Left lobe of liver (tissue), 2 donors: ENCODE measurements at regions not wholly inside any gene's neighbourhood (a gene's known extent, or its start where the extent isn't known, plus 50 kb on each side); places are given as distances from the start of the nearest gene placed in this dataset.
"Not testable (repeated sequence)": the region's sequence is repeated elsewhere in the genome, so short reads cannot be mapped to it uniquely, and the experiment has no call there.

Experiments used
- ATAC-seq: fragments of 200-7000 bp; cut with Tn5 transposase; one replicate; pipeline ENCODE4 v1.9.1; 2020; ENCODE audit warnings: mild to moderate bottlenecking, moderate library complexity
- DNase-seq: peaks from one replicate; pipeline ENCODE4 v3.0.0-alpha.2; 2020; ENCODE audit warnings: low spot score
- donor health status: DM: no; HTN: no; CAD: no; lungs with moderate emphysema.
- donor health status: DM: no; HTN: yes; CAD: no.

GRCh38 chr3:87435926-87436620 is 159.7 kb upstream of the POU1F1 start:
- ATAC-seq (no peak), DNase-seq (no peak)

- ATAC-seq, DNase-seq: not testable (repeated sequence)
Observed at GRCh38 chr3:87433445-87433844, 157.1 kb upstream of the POU1F1 start.

- DNase-seq = no peak
- ATAC-seq = no peak
Observed at GRCh38 chr3:87426918-87427317, 150.5 kb upstream of the POU1F1 start.

DNA sequence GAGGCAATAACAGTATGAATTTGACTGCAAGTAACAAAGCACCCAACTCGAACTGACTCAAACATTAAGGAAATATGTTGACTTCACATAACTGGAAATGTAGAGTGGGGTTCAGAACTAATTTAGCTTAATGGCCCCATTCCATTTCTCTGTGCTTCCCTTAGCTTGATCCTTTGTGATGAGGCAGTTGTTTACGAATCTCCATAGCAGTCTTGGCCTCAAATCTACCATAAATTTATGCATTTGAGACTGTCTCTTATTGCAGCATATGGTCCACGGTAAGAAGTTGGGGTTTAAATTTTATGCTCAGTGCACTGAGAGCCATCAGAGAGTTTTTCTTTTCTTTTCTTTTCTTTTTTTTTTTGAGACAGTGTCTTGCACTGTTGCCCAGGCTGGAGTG is 148.7 kb upstream of the POU1F1 start:
- DNase-seq (no peak), ATAC-seq (no peak)

DNA sequence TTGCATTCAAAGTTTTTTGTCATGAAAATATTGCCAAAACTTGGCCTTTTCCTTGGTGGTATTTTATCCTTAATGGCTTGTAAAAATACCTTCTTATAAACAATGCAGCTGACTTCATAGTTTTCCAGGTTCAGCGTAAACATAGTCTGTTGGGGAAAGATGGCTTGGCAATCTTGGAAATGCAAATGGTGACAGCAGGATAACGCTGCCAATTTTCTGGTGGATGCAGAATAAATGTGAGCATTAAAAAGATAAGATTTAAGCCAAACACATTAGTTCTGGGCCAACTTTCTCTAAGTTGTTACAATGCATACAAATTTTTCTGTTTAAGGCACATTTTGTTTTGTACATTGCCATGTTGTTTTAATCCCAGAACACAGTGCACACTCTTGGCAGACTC is 147.0 kb upstream of the POU1F1 start:
- DNase-seq (no peak), ATAC-seq (no peak)

- no peak for ATAC-seq
- DNase-seq = no peak
Observed at GRCh38 chr3:87422333-87422732, 145.9 kb upstream of the POU1F1 start.

- ATAC-seq (no peak), DNase-seq (no peak)
Observed at GRCh38 chr3:87420171-87420570, 143.8 kb upstream of the POU1F1 start.

DNA sequence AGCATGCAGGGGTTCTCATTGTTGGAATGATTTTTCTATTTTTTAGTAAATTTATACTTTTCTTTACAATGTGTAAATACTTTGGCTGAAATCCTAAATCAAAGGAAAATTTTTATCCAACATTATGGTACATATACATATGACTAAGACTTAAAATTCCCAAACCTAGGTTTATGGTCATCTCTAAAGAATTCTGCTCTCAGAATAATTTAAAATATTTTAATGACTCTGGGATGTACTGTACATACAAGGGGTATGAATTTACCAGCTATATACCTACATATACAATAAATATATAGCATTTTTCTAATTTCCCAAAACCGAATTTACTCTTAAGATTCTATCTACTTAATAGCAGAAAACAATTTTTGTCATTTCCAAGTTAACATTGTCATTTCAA is 137.9 kb upstream of the POU1F1 start:
- no peak for DNase-seq
- ATAC-seq = no peak

GRCh38 chr3:87413814-87414213 is 137.4 kb upstream of the POU1F1 start:
- ATAC-seq (no peak), DNase-seq (no peak)

- DNase-seq (no peak), ATAC-seq (no peak)
Observed at GRCh38 chr3:87410110-87410509, 133.7 kb upstream of the POU1F1 start.

DNA sequence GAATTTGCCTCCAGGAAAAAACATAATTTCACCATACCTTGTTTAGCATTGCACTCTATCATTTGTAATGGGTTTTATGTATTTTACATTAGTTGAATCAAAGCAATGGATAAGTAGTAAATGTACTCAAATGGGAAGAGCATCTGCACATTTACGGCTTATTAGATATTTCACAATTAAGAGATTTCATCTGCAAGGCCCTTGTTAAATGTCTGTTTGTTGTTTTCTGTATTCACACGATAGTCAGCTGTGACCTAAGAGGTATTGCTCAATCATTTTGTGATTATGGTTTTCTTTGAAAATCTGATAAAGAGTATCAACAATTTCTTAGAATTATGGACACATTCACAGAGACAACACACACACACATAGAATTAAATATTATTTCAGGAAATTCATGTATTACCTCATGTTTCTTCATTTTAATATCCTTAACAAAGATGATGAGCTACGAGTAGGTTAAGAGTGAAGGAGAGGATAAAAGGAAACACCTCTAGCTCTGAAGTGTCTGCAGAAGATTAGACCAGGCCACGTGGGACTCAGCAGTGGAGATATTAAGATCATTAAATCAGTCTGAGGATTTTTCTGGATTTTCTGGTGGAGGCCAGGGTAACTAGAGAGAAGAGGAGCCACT is 121.9 kb upstream of the POU1F1 start:
- DNase-seq = no peak
- ATAC-seq = no peak

DNA sequence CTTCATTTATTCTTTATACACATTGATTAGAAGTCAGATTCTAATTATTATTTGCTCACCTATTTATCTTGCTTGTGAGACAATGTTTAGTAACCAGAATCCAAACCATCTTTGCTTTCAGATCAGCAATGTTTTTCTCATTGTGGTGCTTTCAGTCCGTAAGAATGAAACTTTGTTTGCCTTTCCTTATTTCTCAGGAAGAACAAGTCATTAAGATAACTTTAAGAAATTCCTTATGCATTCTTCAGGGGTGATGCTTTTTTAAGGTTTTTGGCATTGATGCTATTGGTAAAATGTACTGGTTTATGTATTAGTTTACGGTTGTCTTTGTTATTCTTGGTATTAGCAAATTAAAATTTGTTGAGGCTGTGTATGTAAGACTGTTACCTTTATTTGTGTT is 120.8 kb upstream of the POU1F1 start:
- no peak for ATAC-seq
- DNase-seq = no peak

DNA sequence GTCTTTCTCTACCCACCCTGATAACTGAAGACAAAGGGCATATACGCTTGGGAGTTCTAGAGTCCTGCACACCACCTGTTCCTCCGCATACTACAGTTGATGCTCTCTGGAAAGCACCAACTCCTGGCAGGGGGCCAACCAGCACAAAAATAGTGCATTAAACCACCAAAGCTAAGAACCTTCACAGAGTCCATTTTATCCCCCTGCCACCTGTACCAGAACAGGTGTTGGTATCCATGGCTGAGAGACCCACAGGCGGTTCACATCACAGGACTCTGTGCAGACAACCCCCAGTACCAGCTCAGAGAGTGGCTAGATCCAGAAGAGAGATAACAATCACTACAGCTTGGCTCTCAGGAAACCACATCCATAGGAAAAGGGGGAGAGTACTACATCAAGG is 114.4 kb upstream of the POU1F1 start:
- DNase-seq (no peak), ATAC-seq (no peak)

DNA sequence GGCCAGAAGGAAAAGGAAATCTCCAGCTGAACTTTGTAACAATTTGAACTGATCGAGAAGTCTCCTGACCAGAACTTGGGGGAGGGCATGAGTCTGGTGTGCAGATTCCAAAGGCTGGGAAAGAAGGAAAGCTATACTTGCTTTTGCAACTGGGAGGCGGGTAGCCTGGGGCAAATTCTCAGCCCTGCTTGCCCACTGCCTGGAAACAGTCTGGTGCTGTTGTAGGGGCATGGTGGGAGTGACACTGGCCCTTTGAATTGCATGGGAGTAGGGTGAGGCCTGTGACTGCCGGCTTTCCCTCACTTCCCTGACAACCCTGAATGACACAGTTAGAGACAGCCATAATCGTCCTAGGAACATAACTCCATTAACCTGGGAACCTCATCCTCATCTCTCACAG is 114.0 kb upstream of the POU1F1 start:
- ATAC-seq = no peak

GRCh38 chr3:87375231-87375682 is 98.9 kb upstream of the POU1F1 start:
- ATAC-seq (no peak), DNase-seq (no peak)

More for the DNA sequence above, 114.0 kb upstream of the POU1F1 start:
- DNase-seq = no peak

DNA sequence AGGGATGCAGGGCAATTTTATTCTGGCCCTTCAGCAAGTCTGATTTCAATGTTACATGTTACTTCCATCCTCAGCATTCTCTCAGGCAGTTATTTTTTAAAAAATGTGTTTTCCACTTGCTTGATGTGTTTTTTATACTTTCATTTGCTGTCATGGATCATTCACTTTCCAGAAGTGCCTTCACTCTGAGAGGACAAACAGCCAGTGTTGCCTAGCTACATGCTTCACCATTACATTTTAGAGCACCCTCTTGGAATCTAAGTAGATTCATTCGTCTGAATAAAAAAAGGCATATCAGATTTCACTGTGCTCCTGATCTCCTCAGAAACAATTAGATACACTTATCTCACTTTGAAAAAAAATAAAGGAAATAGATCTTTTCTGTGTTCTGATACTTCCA is 93.6 kb upstream of the POU1F1 start:
- ATAC-seq (no peak), DNase-seq (no peak)

- no peak for ATAC-seq
- no peak for DNase-seq
Observed at GRCh38 chr3:87367736-87368135, 91.4 kb upstream of the POU1F1 start.

GRCh38 chr3:87363721-87364120 is 87.3 kb upstream of the POU1F1 start:
- DNase-seq (no peak), ATAC-seq (no peak)

GRCh38 chr3:87361956-87362355 is 85.6 kb upstream of the POU1F1 start:
- no peak for DNase-seq
- no peak for ATAC-seq

DNA sequence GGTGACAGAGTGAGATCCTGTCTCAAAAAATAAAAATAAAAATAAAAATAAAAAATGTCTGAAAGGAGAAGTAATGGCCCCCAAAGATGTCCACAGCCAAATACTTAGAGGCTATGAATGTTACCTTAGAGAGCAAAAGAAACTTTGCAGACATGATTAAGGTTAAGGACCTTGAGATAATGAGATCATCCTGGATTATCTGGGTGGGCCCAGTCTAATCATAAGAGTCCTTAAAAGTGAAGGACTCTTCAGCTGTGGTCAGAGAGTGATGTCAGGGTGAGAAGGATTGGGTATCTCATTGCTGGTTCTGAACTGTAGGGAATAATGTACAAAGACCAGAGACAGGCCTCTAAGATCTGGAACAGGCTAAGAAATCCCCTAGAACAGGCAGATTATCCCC is 84.9 kb upstream of the POU1F1 start:
- DNase-seq (no peak), ATAC-seq (no peak)

DNA sequence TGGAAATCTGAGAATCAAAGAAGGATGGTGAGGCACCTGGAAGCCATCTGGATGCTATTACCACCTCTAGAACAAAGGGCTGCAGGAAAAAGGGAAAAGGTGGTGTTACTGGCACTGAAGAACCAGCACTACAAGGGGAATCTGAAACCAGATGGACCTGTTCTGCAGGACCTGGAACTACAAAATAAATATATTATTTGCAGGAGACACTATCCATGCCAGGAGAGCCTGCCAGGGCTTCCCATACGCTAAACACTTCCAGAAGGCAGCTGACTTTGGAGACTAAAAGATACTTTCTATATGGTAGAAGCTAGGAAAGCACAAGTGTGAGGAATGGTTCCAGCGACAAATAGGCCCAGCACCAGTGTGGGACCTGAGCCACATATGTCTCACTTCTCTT is 83.4 kb upstream of the POU1F1 start:
- DNase-seq = no peak
- no peak for ATAC-seq

- no peak for ATAC-seq
Observed at GRCh38 chr3:87359025-87359424, 82.6 kb upstream of the POU1F1 start.

DNA sequence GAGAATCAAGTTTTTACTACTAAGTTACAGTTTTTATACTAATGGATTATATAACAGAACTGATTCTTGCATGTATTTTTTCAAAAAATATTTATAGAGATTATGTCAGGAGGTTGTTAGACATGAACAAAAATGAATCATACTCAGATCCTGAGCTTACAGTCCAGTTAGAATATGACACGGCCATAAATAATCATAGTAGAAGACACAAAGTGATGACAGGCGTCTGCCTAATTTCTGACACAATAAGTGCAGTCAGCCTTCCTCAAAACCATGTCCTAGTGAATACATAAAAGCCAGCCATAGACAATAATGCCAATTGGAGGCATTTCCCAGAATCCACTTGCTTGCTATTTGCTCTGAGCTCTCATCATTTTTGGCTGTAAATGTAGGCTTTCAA is 81.7 kb upstream of the POU1F1 start:
- ATAC-seq (no peak), DNase-seq (no peak)

More at GRCh38 chr3:87359025-87359424, 82.6 kb upstream of the POU1F1 start:
- DNase-seq = no peak
